Large intestine (tissue), 3 donors: ENCODE measurements at regions not wholly inside any gene's neighbourhood (a gene's known extent, or its start where the extent isn't known, plus 50 kb on each side); places are given as distances from the start of the nearest gene placed in this dataset.

ENCODE experiments used
- DNase-seq, 2 donors: peaks; one replicate each; pipeline versions ENCODE4 v3.0.0 to v3.0.0-alpha.2; 2013
- H3K27ac ChIP-seq: one replicate; pipeline ENCODE4 v1.5.1; 2013; ENCODE audit warnings: low read length
- H3K27me3 ChIP-seq: 2 replicates; pipeline ENCODE4 v1.6.1; 2013; ENCODE audit warnings: low read length; ENCODE audit not compliant: control insufficient read depth, insufficient read depth
- H3K36me3 ChIP-seq: 2 replicates; pipeline ENCODE4 v1.6.1; 2013; ENCODE audit warnings: low read length; ENCODE audit not compliant: control insufficient read depth, insufficient read depth
- H3K4me1 ChIP-seq: one replicate; pipeline ENCODE4 v1.6.1; 2013; ENCODE audit warnings: low read length; ENCODE audit not compliant: control insufficient read depth, insufficient read depth
- H3K4me3 ChIP-seq: one replicate; pipeline ENCODE4 v1.5.1; 2013; ENCODE audit warnings: low read length
- H3K9me3 ChIP-seq: one replicate; pipeline ENCODE4 v1.6.1; 2013; ENCODE audit warnings: mild to moderate bottlenecking, low read depth, low read length, moderate library complexity; ENCODE audit not compliant: control insufficient read depth
- WGBS: methylation state at CpG from one replicate; pipeline ENCODE4 v1.1.5; 2013; ENCODE audit warnings: low lambda C conversion rate; ENCODE audit not compliant: insufficient coverage; 5-methylcytosine and 5-hydroxymethylcytosine counted together

DNA sequence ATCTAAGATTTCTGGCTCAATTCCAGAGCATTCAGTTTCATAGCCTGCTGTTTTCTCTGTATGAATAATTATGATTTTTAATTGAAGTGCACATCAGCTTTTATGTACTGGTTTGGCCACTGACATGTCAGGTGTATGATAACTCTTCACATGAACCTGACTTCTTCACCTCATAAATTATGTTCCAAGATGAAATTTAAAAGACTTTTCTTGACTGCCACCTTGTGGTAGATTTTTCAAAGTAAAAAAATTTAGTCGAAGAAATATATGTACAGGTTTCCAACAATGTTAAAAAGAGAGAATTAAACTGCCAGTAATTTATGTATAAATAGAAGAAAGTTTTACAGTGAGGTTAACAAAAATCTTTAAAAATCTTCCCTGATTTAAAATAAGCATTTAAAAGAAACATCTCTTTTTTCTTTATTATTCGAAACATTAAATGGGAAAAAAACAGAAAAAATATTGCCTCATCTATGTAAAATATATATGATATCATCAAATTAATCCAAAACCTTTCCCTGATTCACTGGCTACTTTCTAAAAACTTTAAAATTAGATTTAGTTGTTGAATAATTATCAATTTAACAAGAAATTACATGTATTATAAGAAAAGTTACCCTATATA is 124.9 kb upstream of the ATXN7L3B start:
- DNase-seq: no peak
- no peaks in the 10 kb centered on the region for H3K27me3 ChIP-seq
- no peaks in the 10 kb centered on the region for H3K4me1 ChIP-seq
- H3K27ac ChIP-seq: no peak overlapping the region
- H3K9me3 ChIP-seq: no peaks in the 10 kb centered on the region
- no peaks in the 10 kb centered on the region for H3K36me3 ChIP-seq
- H3K4me3 ChIP-seq: no peak overlapping the region
- WGBS: 46% methylated on average over 2 of the region's 2 CpGs

DNA sequence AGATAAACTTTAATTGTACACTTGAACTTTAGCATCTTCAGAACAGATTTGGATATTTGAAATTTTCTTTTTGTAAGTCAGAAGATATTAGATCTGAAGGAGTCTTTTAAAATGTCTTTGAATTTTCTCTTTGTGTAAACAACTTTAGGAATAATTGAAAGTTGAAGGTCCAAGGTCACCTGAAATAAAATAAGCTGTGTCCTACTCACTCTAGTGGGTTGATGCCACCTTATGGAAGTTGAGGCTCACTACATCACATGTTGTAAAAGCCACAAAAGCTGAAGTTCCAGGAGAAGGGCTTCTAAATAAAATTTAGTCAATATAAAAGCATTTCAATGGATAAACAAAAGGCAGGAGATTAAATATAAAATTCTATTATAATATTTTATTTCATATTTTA is 122.0 kb upstream of the ATXN7L3B start:
- Histone ChIP-seq H3K36me3 (no peaks in the 10 kb centered on the region), H3K4me1 (no peaks in the 10 kb centered on the region), H3K27ac (no peak overlapping the region), H3K4me3 (no peak overlapping the region), H3K27me3 (no peaks in the 10 kb centered on the region), H3K9me3 (no peaks in the 10 kb centered on the region)
- no peak for DNase-seq

DNA sequence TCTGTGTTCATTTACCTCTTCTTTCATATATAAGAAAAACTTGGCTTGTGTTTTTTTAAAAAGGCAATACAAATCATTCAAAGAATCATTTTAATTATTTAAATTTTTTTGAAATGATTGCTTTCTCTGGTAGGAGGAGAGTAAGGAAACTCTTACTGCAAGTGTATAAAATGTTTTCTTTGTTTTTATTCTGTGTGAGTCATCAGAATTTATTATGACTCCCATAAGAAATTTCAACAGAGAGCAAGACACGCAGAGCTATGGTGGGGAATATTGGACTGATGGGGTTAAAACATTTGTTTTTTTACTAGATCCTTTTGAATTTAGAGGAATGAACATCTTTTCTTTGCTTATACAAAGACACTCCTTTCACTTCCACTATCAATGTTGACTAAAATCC is 119.1 kb upstream of the ATXN7L3B start:
- H3K9me3 ChIP-seq: no peaks in the 10 kb centered on the region
- H3K4me3 ChIP-seq: no peak overlapping the region
- no peak for DNase-seq
- H3K27me3 ChIP-seq: no peaks in the 10 kb centered on the region
- WGBS: 100% methylated on average over 1 of the region's 1 CpG
- no peaks in the 10 kb centered on the region for H3K4me1 ChIP-seq
- no peak overlapping the region for H3K27ac ChIP-seq
- no peaks in the 10 kb centered on the region for H3K36me3 ChIP-seq

DNA sequence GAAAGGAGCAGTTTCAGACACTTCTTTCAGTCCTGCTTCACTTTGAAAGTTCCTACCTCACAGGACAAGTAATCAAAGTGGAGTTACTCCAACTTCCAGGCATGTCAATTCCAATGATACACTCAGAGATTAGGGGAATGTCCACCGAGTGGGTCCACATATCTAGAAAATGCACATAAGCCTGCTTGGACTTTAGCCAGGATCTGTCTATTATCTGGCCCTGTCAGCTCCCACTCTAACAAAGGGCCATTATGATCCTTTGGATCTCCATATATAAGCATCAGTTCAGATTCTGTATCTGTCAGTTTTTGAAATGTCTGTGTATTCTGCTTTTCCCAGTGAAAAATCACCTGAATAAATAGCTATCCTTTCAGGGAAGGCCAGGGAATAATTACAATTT is 112.9 kb upstream of the ATXN7L3B start:
- H3K27ac ChIP-seq: no peak overlapping the region
- no peaks in the 10 kb centered on the region for H3K4me1 ChIP-seq
- no peaks in the 10 kb centered on the region for H3K9me3 ChIP-seq
- WGBS: no CpG with 5 or more reads among the region's 1 CpG
- no peaks in the 10 kb centered on the region for H3K36me3 ChIP-seq
- no peak for DNase-seq
- no peaks in the 10 kb centered on the region for H3K27me3 ChIP-seq
- H3K4me3 ChIP-seq: no peak overlapping the region

DNA sequence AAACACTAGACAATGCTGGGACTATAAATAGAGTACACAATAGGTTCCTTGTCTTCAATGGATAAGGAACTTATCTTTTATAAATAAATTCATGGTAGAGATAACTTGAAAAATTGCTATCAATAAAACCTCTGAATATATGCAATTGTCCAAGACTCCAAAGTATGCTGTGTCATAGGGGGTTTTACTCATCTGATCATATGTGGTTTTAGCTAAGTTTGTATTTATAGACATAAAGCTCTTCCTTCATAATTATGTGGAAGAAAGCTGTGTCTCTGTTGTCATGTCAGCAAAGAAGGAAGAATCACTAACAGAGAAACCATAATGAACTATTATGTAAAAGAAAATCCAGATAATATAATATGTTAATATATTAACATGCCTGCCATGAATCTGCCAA is 111.5 kb upstream of the ATXN7L3B start:
- Histone ChIP-seq H3K27me3 (no peaks in the 10 kb centered on the region), H3K9me3 (no peaks in the 10 kb centered on the region), H3K4me1 (no peaks in the 10 kb centered on the region), H3K4me3 (no peak overlapping the region), H3K27ac (no peak overlapping the region), H3K36me3 (no peaks in the 10 kb centered on the region)
- no peak for DNase-seq

DNA sequence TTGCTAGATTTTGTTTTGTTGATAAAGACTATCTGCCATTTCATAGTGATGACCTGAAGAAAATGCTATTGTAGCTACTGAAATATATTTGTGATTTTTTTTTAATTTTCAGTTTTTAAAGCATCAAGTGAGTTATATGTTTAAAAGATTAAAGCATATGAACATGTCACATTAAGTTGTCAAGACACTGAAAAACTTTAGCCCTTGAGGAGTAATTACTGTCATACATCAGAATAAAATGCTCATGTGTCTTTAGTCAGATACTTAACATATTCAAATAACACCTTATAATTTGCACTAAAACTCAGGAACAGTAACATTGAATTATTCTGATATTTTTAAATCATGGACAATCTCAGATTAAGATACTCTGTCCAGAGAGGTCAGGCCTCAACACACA is 108.1 kb upstream of the ATXN7L3B start:
- DNase-seq: no peak
- Histone ChIP-seq H3K27ac (no peak overlapping the region), H3K9me3 (no peaks in the 10 kb centered on the region), H3K36me3 (no peaks in the 10 kb centered on the region), H3K27me3 (no peaks in the 10 kb centered on the region), H3K4me1 (no peaks in the 10 kb centered on the region), H3K4me3 (no peak overlapping the region)

DNA sequence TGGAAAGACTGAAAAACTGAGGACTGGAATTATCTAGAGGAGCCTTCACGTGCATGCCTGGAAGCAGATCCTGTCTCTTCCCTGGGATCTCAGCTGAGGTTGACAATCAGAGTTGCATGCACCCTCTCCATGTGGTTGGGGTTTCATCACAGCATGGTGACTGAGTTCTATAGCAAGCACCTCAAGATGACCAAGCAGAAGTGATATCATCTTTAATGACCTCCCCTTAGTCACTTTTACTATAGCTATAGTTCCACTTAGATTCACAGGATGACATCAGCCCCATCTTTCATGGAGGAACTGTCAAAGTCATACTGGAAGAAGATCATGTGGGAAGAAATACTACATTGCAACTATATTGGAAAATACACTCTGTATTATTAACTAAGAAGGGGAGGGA is 105.8 kb upstream of the ATXN7L3B start:
- no CpG with 5 or more reads among the region's 1 CpG for WGBS
- no peak for DNase-seq
- Histone ChIP-seq H3K36me3 (no peaks in the 10 kb centered on the region), H3K9me3 (no peaks in the 10 kb centered on the region), H3K4me3 (no peak overlapping the region), H3K27ac (no peak overlapping the region), H3K4me1 (no peaks in the 10 kb centered on the region), H3K27me3 (no peaks in the 10 kb centered on the region)

DNA sequence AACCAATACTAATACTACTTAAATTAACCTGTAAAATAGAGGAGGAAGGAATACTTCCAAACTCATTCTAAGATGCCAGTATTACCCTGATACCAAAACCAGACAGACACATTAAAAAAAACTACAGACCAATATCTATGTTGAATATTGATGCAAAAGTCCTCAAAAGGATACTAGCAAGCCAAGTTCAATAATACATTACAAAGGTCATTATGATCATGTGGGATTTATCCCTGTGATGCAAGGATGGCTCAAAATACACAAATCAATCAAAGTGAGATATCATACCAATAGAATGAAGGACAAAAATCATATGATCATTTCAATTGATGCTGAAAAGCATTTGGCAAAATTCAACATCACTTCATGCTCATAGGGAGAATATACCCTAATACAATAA is 97.2 kb upstream of the ATXN7L3B start:
- DNase-seq: no peak
- no peaks in the 10 kb centered on the region for H3K27me3 ChIP-seq
- no peaks in the 10 kb centered on the region for H3K4me1 ChIP-seq
- H3K36me3 ChIP-seq: no peaks in the 10 kb centered on the region
- H3K4me3 ChIP-seq: no peak overlapping the region
- H3K27ac ChIP-seq: no peak overlapping the region
- no peaks in the 10 kb centered on the region for H3K9me3 ChIP-seq

DNA sequence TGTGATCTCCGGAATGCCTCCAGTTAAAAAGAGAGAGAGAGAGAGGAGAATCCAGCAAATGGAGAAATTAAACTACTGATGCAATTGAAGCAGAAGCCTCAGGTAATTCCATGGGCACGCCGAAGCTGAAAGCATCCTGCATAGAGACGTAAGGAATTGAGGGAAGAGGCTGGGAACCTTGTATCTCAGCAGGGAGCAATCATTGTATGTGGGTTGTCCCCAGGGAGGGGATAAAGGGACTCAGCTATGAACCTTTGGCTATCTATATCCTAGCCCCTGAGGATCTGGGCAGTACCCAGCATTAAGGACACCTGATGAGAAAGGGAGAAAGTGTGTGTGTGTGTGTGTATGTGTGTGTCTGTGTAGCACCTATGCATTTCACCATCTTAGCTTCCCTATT is 95.8 kb upstream of the ATXN7L3B start:
- H3K4me1 ChIP-seq: no peaks in the 10 kb centered on the region
- WGBS: no CpG with 5 or more reads among the region's 4 CpGs
- no peak overlapping the region for H3K27ac ChIP-seq
- DNase-seq: no peak
- H3K4me3 ChIP-seq: no peak overlapping the region
- H3K36me3 ChIP-seq: no peaks in the 10 kb centered on the region
- H3K9me3 ChIP-seq: no peaks in the 10 kb centered on the region
- H3K27me3 ChIP-seq: no peaks in the 10 kb centered on the region

DNA sequence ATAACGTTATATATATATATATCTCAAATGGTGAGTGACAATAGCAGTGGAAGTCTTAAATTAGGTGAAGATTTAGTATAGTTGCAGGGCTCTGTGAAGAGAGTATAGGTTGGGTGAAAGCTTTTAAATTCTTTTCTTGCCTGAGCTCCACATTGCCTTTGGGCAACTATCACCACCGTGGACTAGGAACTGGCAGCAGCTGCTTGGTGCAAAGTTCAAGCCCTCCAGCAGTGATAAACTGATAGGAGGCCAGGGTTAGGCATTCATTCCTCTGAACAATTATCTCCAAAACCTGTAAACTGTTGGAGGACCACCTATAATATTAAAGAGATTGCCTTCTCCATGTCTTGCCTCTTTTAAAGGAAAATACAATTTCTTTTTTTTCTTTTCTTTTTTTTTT is 91.2 kb upstream of the ATXN7L3B start:
- DNase-seq: no peak
- Histone ChIP-seq H3K4me1 (no peaks in the 10 kb centered on the region), H3K36me3 (no peaks in the 10 kb centered on the region), H3K9me3 (no peaks in the 10 kb centered on the region), H3K27ac (no peak overlapping the region), H3K27me3 (no peaks in the 10 kb centered on the region), H3K4me3 (no peak overlapping the region)
- 100% methylated on average over 1 of the region's 2 CpGs for WGBS

DNA sequence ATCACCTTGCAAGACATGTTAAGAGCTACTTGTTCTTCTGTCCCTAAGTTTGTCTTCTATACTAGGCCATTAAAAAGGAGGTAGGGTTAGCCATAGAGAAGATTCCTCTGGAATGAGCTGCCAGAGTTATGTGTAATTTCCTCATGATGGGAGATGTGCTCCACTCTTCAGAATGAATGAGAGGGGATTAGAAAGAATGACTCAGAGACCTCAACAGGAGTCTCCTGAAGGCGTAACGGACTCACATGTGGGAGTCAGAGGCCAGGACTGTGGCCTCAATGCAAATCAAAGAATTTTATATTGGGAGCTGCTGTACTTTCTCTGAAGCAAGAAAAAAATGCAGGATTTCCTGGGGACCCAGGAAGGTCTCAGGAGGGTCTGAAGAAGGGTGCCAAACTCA is 87.8 kb upstream of the ATXN7L3B start:
- H3K4me3 ChIP-seq: no peak overlapping the region
- WGBS: no CpG with 5 or more reads among the region's 2 CpGs

More for the DNA sequence above, 87.8 kb upstream of the ATXN7L3B start:
- H3K27ac ChIP-seq: no peak overlapping the region
- no peaks in the 10 kb centered on the region for H3K9me3 ChIP-seq
- no peak for DNase-seq
- H3K27me3 ChIP-seq: no peaks in the 10 kb centered on the region
- H3K4me1 ChIP-seq: no peaks in the 10 kb centered on the region
- no peaks in the 10 kb centered on the region for H3K36me3 ChIP-seq
